ENCODE measurements at regions not wholly inside any gene's neighbourhood (a gene's known extent, or its start where the extent isn't known, plus 50 kb on each side); places are given as distances from the start of the nearest gene placed in this dataset.

DNA sequence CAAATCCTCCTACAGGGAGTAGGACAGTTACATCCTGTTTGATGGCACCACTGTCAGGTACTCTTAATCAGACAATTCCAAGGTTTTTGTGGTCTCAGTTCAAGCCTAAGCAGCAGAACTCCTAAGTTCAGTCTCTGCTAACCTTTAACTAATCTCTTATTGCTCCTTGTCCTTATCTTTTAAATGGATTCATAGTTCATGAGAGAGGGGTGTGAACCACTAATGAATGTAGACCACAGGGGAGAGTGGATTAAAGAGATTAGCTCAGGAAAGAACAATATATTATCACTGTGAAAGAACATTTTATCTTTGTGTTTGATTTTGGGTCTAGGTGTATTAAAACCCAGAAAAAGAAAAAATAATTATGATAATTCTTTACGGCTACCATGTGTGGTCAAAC, 168.9 kb downstream of the DCK start:
- DNase-seq = no peak

DNA sequence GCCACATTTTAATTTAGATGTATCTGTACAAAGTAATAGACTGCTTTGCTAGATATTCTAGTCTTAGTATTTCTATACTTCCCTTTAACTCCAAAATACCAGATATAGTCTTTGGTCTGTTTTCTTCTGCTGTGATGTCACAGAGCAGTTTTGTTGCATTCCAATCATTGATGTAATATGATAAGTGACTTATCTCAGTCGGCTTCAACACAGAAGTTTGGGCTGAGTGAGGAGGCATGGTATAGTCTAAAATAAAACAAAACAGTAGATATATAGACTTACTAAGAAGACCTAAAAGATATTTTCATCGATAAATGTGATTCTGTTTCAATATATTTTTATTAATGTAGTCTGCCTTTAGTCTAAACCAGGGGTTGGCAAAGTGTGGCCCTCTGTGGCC, 169.9 kb downstream of the DCK start:
- DNase-seq = no peak

DNA sequence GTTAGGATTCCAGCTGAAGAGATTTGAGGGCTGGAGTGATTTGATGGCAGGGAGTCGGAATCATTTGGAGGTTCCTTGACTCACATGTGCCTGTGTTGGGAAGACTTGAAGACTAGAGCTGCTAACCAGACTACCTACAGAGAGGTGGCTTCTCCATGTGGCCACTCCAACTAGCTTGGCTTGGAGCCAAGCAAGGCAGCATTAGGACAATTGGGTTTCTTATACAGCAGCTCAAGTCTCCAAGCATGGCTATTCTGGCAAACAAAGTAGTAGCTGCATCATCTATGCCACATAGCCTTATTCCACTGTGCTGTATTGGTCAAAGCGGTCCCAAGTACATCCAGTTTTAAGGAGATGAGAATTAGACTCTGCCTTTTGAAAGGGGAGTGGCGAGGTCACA, 171.7 kb upstream of the SLC4A4 start:
- no peak for DNase-seq

DNA sequence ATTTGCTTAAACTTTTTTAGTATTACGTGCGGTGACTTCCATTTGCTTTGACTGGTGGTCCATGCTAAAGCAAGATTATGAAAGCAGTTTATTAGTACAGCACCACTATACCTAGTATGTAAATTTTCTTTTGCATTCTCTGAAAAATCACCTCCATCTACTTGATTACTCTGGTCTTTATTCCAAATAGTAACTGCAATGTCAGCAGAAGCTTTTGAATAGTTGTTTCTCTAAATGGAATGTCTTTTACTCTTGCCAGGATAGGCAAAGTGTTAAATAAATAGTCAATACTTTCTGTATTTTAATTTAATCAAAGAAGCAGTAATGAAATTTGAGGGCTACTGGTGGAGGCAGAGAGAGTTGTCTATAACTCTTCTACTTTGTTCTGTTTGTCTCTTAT, 167.2 kb upstream of the SLC4A4 start:
- no peak for DNase-seq

DNA sequence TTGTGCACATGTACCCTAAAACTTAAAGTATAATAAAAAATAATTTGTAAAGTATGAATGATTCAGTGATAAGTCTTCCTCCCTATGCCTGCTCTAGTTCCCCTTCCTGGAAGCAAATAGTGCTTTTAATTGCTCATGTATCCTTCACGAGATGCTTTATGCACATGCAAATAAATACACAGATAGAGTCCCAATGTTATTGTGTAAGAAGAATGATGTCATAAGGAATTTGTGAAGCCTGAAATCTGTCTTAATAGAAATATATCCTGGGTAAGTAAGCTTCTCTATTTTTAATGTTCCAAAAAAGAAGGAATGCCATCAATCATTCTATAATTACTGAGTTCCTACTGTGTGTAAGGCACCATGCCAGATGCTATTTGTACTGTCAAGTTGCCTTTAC, 157.5 kb upstream of the SLC4A4 start:
- no peak for DNase-seq

DNA sequence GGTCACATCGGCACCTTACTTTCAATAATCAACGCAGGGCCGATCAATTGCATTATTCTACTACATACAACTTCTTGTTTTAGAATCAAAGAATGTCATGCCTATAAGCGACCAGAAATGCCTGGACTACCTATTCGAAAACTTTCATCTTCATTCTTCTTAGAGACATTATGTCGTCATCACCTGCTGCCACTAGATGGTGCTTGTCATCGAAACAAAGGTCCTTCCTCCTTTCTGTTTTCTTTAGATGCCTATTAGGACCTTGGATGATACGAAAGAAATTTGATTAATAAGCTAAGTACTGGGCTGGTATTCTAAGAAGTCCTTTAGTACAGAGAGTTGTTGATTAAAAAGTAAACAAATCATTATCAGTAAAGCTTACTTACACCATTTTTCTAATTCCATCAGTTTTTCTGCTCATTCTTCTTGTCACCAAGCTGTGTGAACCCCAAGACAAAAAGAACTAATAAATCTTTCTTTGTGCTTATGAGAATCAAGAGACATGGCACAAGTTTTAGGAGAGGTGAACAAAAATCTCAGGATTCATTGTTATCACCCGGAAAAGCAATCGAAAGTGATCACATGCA, 154.5 kb upstream of the SLC4A4 start:
- no peak for DNase-seq

DNA sequence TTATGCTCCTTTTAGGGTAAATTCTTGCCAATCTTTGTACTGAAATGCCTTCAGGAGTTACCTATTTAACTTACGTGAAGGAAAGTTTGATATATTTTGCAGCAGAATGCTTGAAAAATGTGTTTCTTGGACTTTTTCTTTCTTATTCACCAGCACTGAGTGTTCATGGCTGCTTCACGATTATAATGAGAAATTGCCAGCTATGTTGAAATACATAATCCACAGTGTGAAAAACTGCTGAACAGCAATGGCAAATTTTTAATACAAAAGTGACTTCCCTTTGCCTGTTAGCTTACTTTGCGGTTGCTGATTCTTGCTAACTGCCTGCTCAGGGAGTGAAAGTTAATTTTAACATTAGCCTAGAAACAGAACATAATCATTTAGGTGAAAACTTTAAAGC, 153.8 kb upstream of the SLC4A4 start:
- no peak for DNase-seq

DNA sequence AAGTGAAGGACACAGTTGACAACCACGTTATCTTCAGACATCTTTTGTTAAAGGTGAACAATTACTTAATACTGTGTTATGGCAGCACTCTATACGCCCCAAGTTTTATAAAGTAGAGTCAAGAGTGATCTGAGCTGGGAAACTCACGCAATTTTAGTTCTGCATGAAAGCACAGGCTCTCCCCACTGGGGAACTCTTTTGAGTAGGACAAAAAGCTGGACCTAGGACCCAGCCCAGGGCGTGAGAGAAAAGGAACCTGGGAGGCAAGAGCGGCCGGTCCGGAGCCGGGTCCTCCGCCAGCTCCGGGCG, 152.6 kb upstream of the SLC4A4 start:
- no peak for DNase-seq

DNA sequence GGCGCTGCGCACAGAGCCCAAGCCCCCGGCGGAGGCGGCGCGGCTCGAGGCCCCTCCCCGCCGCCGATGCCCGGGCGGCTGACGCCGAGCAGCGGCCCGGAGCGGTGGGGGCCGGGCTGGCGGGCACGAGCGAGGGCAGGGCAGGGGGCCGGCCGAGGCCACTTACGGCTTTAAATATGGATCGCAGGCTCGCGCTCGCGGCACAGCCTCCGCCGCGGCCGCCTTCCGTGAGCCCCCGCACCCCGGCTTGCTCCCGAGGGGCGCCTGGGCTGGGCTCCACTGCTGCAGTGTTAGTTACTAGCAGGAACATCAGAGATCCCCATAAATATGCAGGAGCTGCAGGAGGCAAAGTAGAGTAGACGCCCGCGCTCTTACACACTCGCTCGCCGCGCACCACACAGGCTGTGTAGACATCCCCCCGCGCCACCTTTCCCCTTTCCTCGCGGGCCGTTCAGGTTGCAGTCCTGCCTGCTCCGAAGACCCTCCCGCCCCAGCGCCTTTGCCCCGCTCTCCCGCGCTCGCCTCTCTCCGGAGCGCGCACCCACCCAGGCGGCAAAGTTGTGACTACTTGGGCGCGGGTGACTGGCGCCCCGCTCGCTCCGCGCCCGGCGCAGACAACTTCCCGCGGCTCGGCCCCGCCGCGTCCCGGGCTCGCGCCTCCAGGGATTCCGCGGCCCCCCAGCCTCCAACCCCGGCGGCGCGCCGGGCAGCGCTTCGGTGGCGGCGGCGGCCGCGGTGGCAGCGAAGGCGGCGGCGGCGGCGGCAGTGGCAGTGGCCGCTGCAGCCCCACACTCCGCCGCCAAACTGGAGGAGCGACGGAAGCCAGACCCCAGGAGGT, 152.0 kb upstream of the SLC4A4 start:
- DNase-seq = peak; percentile 89

DNA sequence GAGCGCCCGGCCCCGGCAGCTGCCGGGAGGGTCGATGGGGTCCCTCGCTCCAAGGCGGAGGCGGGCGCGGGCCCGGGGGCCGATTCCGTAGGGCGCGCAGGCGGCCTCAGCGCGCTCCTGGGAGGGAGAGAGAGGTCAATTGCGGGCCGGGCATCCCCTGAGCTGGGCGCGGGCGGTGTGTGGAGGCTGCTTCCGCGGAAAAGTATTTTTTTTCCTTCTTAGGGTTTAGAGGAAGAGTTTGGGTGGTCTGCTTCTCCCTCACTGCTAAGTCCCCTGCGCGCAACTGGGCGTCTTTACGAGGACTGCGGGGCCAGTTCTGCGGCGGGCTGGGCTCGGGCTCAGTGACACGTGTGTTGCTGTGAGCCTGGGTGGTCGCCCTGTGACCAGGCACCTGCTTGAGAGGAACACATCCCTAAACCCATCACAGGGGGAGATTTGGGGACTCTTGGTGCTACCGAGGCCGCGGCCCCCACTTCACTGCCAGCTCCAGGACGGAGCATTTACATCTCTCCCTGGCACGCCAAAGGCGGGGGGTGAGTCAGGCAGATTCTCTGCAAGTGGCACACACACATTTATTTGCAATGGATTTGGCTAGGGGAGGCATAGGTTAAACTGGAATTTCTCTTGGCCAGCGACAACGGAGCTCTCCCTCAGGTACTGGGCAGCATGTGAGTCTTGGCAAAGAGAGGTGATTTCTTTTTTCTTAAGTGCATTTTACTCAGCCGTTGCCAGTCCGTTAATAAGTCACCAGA, 151.2 kb upstream of the SLC4A4 start:
- peak; percentile 88 for DNase-seq

DNA sequence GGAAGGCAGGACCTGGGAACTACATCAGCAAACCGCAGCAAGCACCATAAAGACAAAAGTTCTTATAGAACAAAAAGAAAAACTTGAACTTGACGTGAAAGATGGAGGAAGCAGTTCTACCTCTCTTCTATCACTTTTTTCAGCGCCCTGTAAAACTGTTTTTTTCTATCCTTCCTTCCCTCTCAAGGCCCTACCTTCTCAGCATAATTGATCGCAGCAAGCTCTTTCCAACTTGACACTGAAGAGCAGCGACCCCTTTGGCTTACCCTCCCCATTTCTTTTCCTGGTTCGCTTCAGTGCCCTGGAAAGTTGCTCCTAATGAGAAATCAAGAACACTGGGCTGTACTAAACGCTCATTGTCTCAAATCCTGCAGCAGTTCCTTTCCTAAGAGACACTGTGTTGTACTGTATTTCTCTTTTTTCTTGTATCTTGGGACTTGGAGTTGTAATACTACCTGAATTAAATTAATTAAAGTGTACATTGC, 150.6 kb upstream of the SLC4A4 start:
- peak; percentile 80 for DNase-seq

DNA sequence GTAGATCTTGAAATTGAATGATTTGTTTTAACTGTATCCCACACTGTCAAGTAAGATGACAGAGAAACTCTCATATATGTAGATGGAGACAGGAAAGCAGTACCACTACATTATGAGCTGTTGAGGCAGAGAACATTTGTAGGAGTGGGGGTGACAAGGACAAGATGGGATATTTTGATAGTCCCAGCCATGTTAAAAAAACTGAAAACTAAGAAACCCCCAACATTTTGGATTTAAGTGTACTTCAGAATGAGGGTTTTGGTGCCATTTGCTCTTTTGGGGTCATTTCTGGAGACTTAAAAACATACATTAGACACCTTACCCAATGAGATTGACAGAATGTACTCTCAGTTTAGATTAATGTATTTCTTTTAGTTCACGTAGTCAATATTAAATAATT, 149.9 kb upstream of the SLC4A4 start:
- no peak for DNase-seq

DNA sequence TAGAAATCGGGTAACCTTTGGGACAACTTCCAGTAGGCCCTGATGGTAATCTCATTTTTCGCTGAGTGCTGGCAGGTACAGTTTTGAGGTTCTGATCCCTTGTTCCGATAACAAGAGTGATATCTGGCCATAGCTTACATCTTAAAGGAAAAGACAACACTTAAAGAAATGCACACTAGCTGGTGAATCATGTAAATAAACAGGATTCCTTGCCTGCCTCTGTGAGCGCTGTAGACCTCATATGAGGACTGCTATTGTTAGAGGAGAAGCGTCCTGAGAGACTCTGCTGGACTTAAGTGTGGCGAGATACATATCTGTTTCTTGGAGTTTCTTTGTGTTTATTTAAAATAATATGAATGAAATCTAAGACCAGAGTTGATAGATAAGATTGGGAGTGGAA, 149.3 kb upstream of the SLC4A4 start:
- DNase-seq = no peak

DNA sequence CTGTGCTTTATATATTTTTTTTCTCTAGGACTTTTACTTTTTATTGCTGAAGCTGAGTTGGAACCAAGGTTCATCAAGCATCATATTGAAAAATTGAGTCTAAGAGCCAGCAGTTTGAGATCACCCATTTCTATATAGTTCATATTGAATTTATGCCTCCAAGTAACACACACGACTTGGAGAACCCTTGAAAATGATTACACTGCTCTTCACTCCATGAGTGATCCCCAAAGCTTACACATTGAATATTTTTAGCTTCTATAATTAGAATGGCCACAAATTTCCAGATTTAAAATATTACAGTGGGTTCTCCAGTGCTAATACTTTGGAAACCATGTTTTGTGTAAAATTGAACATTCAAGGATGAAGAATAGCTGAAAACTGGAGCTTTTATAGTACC, 144.4 kb upstream of the SLC4A4 start:
- DNase-seq = no peak

DNA sequence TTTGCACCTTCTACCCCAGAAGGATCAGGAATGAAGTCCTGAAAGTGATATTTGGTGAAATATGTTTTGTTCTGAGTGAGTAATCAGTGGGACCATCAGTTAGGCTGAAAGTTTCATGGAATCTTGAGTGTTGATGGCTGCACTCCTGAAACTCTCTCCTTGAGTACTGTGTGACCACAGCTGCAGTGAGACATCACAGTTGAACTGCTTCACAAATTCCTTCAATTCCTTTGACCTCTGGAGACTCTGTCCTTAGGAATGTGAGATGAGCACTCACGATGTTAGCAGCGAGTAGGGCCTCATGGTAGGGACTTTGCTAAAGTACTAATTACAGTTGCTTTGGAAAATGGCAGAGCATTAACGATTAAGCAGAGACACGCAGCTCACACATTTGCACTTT, 142.9 kb upstream of the SLC4A4 start:
- DNase-seq = no peak

DNA sequence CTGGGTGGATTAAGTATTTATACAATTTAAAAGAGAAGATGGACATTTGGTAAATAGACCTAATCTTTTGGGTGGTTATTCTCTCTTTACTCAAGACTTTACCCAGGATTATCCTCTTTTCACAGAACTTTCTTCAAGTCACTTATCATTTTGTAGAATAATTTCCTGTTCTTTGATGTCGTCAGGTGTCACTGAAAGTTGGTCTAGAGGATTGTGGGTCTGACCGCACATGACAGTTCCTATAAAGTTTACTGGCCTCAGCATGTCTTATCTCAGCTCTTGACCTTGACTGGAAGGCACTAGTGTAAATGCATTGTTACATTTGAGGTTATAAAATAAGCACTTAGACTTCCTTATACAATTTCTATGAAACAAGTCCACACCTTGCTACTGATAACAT, 139.9 kb upstream of the SLC4A4 start:
- DNase-seq = no peak

DNA sequence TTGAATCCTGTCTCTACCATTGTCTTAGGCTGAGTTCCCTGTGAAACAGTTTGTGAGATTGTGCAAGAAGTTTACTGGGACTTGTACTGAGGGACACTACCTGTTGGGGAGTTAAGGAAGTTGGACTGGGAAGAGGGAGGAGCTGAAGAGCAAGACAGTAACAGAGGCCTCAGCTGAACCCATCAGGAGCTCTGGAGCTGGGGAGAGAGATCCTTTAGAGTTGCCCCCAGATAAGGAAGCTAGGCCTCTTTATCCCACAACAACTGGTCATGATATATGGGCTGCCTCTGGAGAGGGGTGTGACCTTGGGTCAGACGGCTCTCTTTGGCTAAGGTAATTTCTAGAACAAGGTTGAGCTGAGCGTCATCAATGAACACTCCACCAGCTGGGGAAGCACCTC, 137.8 kb upstream of the SLC4A4 start:
- DNase-seq = no peak

DNA sequence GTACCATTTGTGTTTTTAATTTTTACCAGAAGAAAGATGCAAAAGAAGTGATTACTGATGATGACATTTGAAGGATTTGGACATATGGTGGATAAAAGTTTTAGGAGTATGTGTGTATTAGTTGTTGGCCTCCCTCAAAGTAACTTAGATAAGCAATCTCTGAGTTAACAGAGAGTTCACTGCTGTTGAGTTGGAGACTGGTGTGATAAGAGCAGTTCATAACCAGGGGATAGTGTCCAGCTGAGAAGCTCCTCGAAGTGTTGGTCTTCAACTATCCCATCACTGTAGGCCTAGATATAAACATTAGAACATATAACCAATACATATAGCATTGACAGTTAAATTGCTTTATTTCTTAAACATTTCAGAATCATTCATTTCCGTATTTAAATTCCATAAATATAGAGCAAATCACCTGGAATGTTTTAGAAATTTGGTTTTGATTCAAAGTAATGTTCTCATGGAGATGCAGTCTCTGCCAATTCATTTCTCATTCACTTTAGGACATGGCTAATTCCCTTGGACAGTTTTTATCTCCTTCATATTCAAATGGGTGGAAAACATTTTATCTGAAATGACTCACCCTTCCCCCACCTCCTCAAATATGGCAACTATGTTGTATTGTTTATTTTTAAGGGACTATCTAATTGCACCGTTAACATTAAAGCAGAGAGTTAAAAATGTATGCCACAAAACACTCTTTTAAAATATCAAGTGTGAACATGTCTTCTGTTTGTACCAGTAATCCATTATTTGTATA, 136.8 kb upstream of the SLC4A4 start:
- no peak for DNase-seq

DNA sequence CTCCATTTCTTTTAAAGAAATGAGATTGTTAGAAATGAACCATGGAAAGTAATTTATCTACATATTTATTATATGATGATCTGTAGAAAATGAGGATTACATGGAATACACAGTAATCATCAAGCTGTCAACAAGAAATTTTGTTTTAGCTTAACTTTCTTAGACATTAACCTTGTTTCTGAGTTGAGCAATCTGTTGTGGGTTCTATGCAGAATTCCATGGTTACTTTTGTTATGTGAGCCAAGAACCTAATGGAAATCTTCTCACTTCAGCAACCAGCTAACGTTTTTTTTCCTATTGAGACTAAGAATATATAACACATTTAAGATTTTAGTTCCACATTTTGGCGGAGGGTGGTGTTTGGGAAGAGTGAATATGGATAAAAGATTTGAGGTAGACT, 136.1 kb upstream of the SLC4A4 start:
- DNase-seq = no peak

DNA sequence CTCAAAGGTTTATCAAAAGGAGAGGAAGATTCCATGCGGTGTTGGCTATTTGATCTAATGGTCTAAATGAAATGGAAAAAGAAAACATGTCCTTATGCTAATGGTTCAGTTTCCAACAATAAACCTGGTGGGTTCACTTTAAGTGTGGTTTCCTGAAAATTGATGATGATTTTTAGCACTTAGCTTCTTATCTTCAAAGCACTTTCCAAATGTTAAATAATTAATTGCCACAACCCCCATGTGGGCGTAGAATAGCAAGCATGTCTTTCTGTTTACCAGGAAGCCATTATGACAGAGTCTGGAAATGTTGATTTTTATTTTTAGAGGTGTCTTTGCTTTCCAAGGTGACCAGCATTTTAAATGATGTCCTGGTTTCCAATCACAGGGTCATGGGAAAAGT, 134.8 kb upstream of the SLC4A4 start:
- peak; percentile 28 for DNase-seq

DNA sequence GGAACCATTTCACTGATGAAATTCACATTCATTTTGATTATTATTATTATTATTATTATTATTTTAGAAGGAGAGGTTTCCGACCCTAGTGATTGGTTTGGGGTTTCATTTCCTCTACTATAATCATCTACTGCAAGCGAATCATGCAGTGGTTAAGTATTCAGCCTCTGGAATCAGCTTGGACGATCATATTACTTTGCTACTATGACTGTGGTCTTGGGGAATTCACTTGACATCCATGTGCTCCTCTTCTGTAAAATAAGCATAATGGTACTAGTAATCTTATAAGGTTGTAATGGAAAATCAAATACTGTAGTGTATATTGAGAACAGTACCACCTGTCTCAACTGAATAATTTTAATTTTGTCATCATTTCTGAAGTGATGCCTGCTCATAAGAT, 132.1 kb upstream of the SLC4A4 start:
- no peak for DNase-seq

DNA sequence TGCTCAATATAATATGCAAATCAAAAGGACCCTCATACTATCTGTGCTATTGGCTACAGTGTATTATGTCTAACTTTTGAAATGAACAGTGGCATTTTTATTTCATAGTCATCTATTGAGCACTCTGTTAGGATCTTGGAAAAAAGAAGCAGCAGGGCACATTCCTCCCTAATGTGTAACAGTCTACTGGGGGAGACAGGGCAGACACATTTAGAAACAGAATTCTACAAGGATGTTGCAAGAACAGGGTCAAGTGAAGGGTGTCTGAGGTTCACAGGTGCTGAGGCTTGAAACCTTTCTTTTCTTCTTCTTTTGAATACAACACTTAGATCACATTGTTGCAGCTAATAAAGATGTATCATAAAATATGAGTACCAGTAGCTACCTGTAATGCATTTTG, 129.7 kb upstream of the SLC4A4 start:
- DNase-seq = no peak

DNA sequence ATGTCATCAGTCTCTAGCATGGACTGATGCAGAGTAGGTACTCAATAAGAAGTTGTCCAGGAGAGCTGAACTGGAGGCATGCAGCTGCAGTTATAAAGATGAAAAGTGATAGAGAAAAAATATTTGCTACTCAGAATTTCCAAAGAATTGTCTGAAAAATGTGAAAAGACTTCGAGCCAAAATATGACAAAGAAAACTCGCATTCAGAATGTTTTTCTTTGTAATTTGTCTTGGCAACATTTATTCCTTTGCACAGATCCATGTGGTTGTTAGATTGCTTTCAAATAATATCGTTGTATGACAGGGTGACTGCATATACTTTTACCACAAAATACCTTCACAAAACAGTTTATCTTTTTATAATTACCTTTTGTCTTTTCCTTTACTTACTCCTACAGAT, 128.0 kb upstream of the SLC4A4 start:
- no peak for DNase-seq

DNA sequence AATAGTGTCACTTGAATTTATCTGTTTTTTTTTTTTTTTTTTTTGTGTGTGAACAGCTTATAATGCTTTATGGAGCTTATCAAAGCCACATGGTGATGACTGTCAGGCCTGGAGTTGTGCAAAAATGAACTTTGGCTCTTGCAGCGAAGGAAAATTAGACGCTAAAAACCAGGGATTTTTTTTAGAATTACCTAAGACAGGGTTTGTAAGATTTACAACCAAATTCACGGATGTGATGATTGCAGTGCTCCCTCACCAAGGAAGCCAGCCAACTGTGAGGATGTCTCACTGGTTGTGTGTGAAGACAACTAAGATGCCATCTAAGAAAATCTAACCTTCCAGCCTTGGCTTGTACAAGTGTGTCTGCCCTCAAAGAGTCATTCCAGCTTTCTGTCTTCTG, 127.1 kb upstream of the SLC4A4 start:
- DNase-seq = no peak

Data from retina (tissue), 1 donor.